OCI-LY3 (cell line): ENCODE measurements at regions not wholly inside any gene's neighbourhood (a gene's known extent, or its start where the extent isn't known, plus 50 kb on each side); places are given as distances from the start of the nearest gene placed in this dataset.

Experiments
- H2AFZ ChIP-seq: fragments of 200-600, 300-600 bp; shearing (Covaris generic); 2 replicates; pipeline ENCODE4 v1.6.0; 2014; ENCODE audit warnings: antibody characterized with exemption, low read depth, low read length
- H3K27ac ChIP-seq: fragments of 200-600, 300-600 bp; sonication (generic); 2 replicates; pipeline ENCODE4 v1.5.1; 2014; ENCODE audit warnings: mild to moderate bottlenecking, low read length, moderate library complexity, mixed read lengths
- H3K27me3 ChIP-seq: fragments of 200-600, 300-600 bp; sonication (generic); 2 replicates; pipeline ENCODE4 v1.6.1; 2014; ENCODE audit warnings: low read depth, low read length, mixed read lengths
- H3K36me3 ChIP-seq: fragments of 200-600, 300-600 bp; sonication (generic); replicated peaks from 2 replicates; pipeline ENCODE3; 2014; ENCODE audit warnings: low read depth, low read length, mixed read lengths
- H3K4me1 ChIP-seq: fragments of 300-600, 200-600 bp; sonication (generic); 2 replicates; pipeline ENCODE4 v1.6.1; 2014; ENCODE audit warnings: low read length, mixed read lengths
- H3K4me2 ChIP-seq: fragments of 200-600, 300-600 bp; sonication (generic); 2 replicates; pipeline ENCODE4 v1.6.1; 2014; ENCODE audit warnings: low read length, mixed read lengths
- H3K4me3 ChIP-seq: fragments of 300-600, 200-600 bp; sonication (generic); 2 replicates; pipeline ENCODE4 v1.5.1; 2014; ENCODE audit warnings: antibody characterized with exemption, mild to moderate bottlenecking, low read length, moderate library complexity
- H3K79me2 ChIP-seq: fragments of 300-600, 200-600 bp; shearing (Covaris generic); 2 replicates; pipeline ENCODE4 v1.6.1; 2014; ENCODE audit warnings: mild to moderate bottlenecking, low read length, mixed read lengths
- H3K9ac ChIP-seq: fragments of 300-600, 200-600 bp; shearing (Covaris generic); 2 replicates; pipeline ENCODE4 v1.6.0; 2014; ENCODE audit warnings: mild to moderate bottlenecking, low read length, moderate library complexity
- H3K9me3 ChIP-seq: fragments of 200-600, 300-600 bp; shearing (Covaris generic); 2 replicates; pipeline ENCODE4 v1.6.1; 2014; ENCODE audit warnings: low read length, mixed read lengths; ENCODE audit not compliant: insufficient read depth
- H4K20me1 ChIP-seq: fragments of 200-600, 300-600 bp; sonication (generic); 2 replicates; pipeline ENCODE4 v1.6.1; 2016; ENCODE audit warnings: low read length, mixed read lengths; ENCODE audit not compliant: insufficient read depth
- CTCF ChIP-seq: fragments of 200-600, 300-600 bp; sonication (generic); IDR thresholded peaks from 2 replicates; pipeline ENCODE4 v1.5.1; 2014; ENCODE audit warnings: antibody characterized with exemption, low read length, low read depth
- EZH2phosphoT487 ChIP-seq: fragments of 200-600 bp; shearing (Covaris generic); IDR thresholded peaks from 2 replicates; pipeline ENCODE4 v1.6.1; 2018; ENCODE audit warnings: antibody characterized with exemption, mixed run types, low read depth

GRCh38 chr6:139427199-139427598 lies 52.8 kb upstream of the CITED2 start:
- H3K4me1 ChIP-seq, result no peaks in the 10 kb centered on the region; the same call in 1 of the 2 replicates
- H3K4me2 ChIP-seq, result no peak overlapping the region
- no peaks in the 10 kb centered on the region for H3K9me3 ChIP-seq
- H4K20me1 ChIP-seq, result no peaks in the 10 kb centered on the region
- no peak overlapping the region for H3K27ac ChIP-seq
- H3K9ac ChIP-seq, result no peak overlapping the region
- H2AFZ ChIP-seq, result no peak overlapping the region
- TF ChIP-seq CTCF (no peak), EZH2phosphoT487 (no peak)
- H3K4me3 ChIP-seq, result no peak overlapping the region
- H3K36me3 ChIP-seq, result no peaks in the 10 kb centered on the region
- no peaks in the 10 kb centered on the region for H3K79me2 ChIP-seq
- no peaks in the 10 kb centered on the region for H3K27me3 ChIP-seq

GRCh38 chr6:139426795-139427194 lies 52.3 kb upstream of the CITED2 start:
- H3K9me3 ChIP-seq, result no peaks in the 10 kb centered on the region
- no peaks in the 10 kb centered on the region for H3K79me2 ChIP-seq
- H3K4me3 ChIP-seq, result no peak overlapping the region
- no peak overlapping the region for H3K27ac ChIP-seq
- H2AFZ ChIP-seq, result no peak overlapping the region
- TF ChIP-seq CTCF (no peak), EZH2phosphoT487 (no peak)
- no peaks in the 10 kb centered on the region for H4K20me1 ChIP-seq
- H3K4me2 ChIP-seq, result no peak overlapping the region
- H3K27me3 ChIP-seq, result no peaks in the 10 kb centered on the region
- H3K36me3 ChIP-seq, result no peaks in the 10 kb centered on the region
- H3K9ac ChIP-seq, result no peak overlapping the region
- no peaks in the 10 kb centered on the region; the same call in 1 of the 2 replicates for H3K4me1 ChIP-seq

GRCh38 chr6:139425780-139426179 lies 51.3 kb upstream of the CITED2 start:
- Histone ChIP-seq H3K79me2 (no peaks in the 10 kb centered on the region), H3K4me3 (no peak overlapping the region), H3K27ac (no peak overlapping the region), H3K9me3 (no peaks in the 10 kb centered on the region), H3K36me3 (no peaks in the 10 kb centered on the region), H3K9ac (no peak overlapping the region), H4K20me1 (no peaks in the 10 kb centered on the region), H3K4me1 (no peaks in the 10 kb centered on the region; the same call in 1 of the 2 replicates), H3K27me3 (no peaks in the 10 kb centered on the region), H3K4me2 (no peak overlapping the region), H2AFZ (no peak overlapping the region)
- TF ChIP-seq CTCF (no peak), EZH2phosphoT487 (no peak)

- Histone ChIP-seq H3K9ac (no peak overlapping the region), H3K4me3 (no peak overlapping the region), H3K79me2 (no peaks in the 10 kb centered on the region), H3K9me3 (no peaks in the 10 kb centered on the region), H3K27me3 (no peaks in the 10 kb centered on the region), H3K36me3 (no peaks in the 10 kb centered on the region), H4K20me1 (no peaks in the 10 kb centered on the region), H3K4me2 (no peak overlapping the region), H3K27ac (no peak overlapping the region), H2AFZ (no peak overlapping the region), H3K4me1 (peaks cover 4% of the 10 kb centered on the region)
- TF ChIP-seq EZH2phosphoT487, result no peak
- no peak for TF ChIP-seq CTCF
Measured at GRCh38 chr6:139423971-139424667, 49.7 kb upstream of the CITED2 start.
